ENCODE measurements at regions not wholly inside any gene's neighbourhood (a gene's known extent, or its start where the extent isn't known, plus 50 kb on each side); places are given as distances from the start of the nearest gene placed in this dataset.

- no peak overlapping the region for H3K4me3 Mint-ChIP-seq
- H3K27ac Mint-ChIP-seq = no peak overlapping the region
- DNase-seq = no peak
- no peaks in the 10 kb centered on the region for H3K36me3 Mint-ChIP-seq (ENCODE audit: low read depth)
- no peak for ATAC-seq
- POLR2A ChIA-PET = no interaction called here
- H3K9me3 Mint-ChIP-seq (ENCODE audit: insufficient read depth) = no peaks in the 10 kb centered on the region
- CTCF ChIA-PET = no interaction called here
- H3K4me1 Mint-ChIP-seq (ENCODE audit: low read depth) = peaks cover 8% of the 10 kb centered on the region
- H3K27me3 Mint-ChIP-seq (ENCODE audit: low read depth) = peaks cover 11% of the 10 kb centered on the region
Measured at GRCh38 chr16:86959729-86960128, 357.5 kb downstream of the C16orf95 start.

- POLR2A ChIA-PET = no interaction called here
Measured at GRCh38 chr16:86960266-86960665, 356.9 kb downstream of the C16orf95 start.

GRCh38 chr16:86961171-86961601 lies 356.0 kb downstream of the C16orf95 start:
- POLR2A ChIA-PET = no interaction called here
- ATAC-seq (no peak), DNase-seq (no peak)
- no peaks in the 10 kb centered on the region for H3K36me3 Mint-ChIP-seq (ENCODE audit: low read depth)
- H3K4me1 Mint-ChIP-seq (ENCODE audit: low read depth) = peaks cover 8% of the 10 kb centered on the region
- no peak overlapping the region for H3K4me3 Mint-ChIP-seq
- H3K27me3 Mint-ChIP-seq (ENCODE audit: low read depth) = peaks cover 11% of the 10 kb centered on the region
- H3K27ac Mint-ChIP-seq = no peak overlapping the region
- CTCF ChIA-PET = no interaction called here
- H3K9me3 Mint-ChIP-seq (ENCODE audit: insufficient read depth) = no peaks in the 10 kb centered on the region

More at GRCh38 chr16:86960266-86960665, 356.9 kb downstream of the C16orf95 start:
- Mint-ChIP-seq H3K27ac (no peak overlapping the region), H3K4me1 (ENCODE audit: low read depth) (peaks cover 8% of the 10 kb centered on the region), H3K36me3 (ENCODE audit: low read depth) (no peaks in the 10 kb centered on the region), H3K27me3 (ENCODE audit: low read depth) (peaks cover 11% of the 10 kb centered on the region), H3K4me3 (no peak overlapping the region), H3K9me3 (ENCODE audit: insufficient read depth) (no peaks in the 10 kb centered on the region)
- DNase-seq = no peak
- ATAC-seq = no peak
- CTCF ChIA-PET = no interaction called here

- ATAC-seq (no peak), DNase-seq (no peak)
- Mint-ChIP-seq H3K4me1 (ENCODE audit: low read depth) (no peaks in the 10 kb centered on the region), H3K9me3 (ENCODE audit: insufficient read depth) (no peaks in the 10 kb centered on the region), H3K27ac (no peak overlapping the region), H3K27me3 (ENCODE audit: low read depth) (peaks cover 11% of the 10 kb centered on the region), H3K36me3 (ENCODE audit: low read depth) (no peaks in the 10 kb centered on the region), H3K4me3 (no peak overlapping the region)
- CTCF ChIA-PET = no interaction called here
- POLR2A ChIA-PET = no interaction called here
Measured at GRCh38 chr16:86962259-86962658, 354.9 kb downstream of the C16orf95 start.

- DNase-seq (no peak), ATAC-seq (no peak)
- peaks cover 11% of the 10 kb centered on the region for H3K27me3 Mint-ChIP-seq (ENCODE audit: low read depth)
- no peak overlapping the region for H3K4me3 Mint-ChIP-seq
- CTCF ChIA-PET = no interaction called here
- no peaks in the 10 kb centered on the region for H3K4me1 Mint-ChIP-seq (ENCODE audit: low read depth)
- no peak overlapping the region for H3K27ac Mint-ChIP-seq
- POLR2A ChIA-PET = no interaction called here
- H3K36me3 Mint-ChIP-seq (ENCODE audit: low read depth) = no peaks in the 10 kb centered on the region
- H3K9me3 Mint-ChIP-seq (ENCODE audit: insufficient read depth) = no peaks in the 10 kb centered on the region
Measured at GRCh38 chr16:86962913-86963312, 354.3 kb downstream of the C16orf95 start.

GRCh38 chr16:86963600-86964575 lies 353.3 kb downstream of the C16orf95 start:
- ATAC-seq = no peak
- H3K9me3 Mint-ChIP-seq (ENCODE audit: insufficient read depth) = no peaks in the 10 kb centered on the region

GRCh38 chr16:86964796-86965241 lies 352.4 kb downstream of the C16orf95 start:
- H3K4me1 Mint-ChIP-seq (ENCODE audit: low read depth) = no peaks in the 10 kb centered on the region
- no peak overlapping the region for H3K27ac Mint-ChIP-seq
- DNase-seq (no peak), ATAC-seq (no peak)
- no peaks in the 10 kb centered on the region for H3K36me3 Mint-ChIP-seq (ENCODE audit: low read depth)
- CTCF ChIA-PET = no interaction called here
- POLR2A ChIA-PET = no interaction called here
- no peaks in the 10 kb centered on the region for H3K9me3 Mint-ChIP-seq (ENCODE audit: insufficient read depth)
- H3K4me3 Mint-ChIP-seq = no peak overlapping the region
- peaks cover 2% of the 10 kb centered on the region for H3K27me3 Mint-ChIP-seq (ENCODE audit: low read depth)

More at GRCh38 chr16:86963600-86964575, 353.3 kb downstream of the C16orf95 start:
- Mint-ChIP-seq H3K4me3 (no peak overlapping the region), H3K4me1 (ENCODE audit: low read depth) (no peaks in the 10 kb centered on the region), H3K27me3 (ENCODE audit: low read depth) (peaks cover 5% of the 10 kb centered on the region), H3K36me3 (ENCODE audit: low read depth) (no peaks in the 10 kb centered on the region), H3K27ac (no peak overlapping the region)
- ChIA-PET POLR2A (no interaction called here), CTCF (no interaction called here)
- DNase-seq = no peak

- Mint-ChIP-seq H3K4me1 (ENCODE audit: low read depth) (no peaks in the 10 kb centered on the region), H3K9me3 (ENCODE audit: insufficient read depth) (no peaks in the 10 kb centered on the region), H3K27ac (no peak overlapping the region), H3K36me3 (ENCODE audit: low read depth) (no peaks in the 10 kb centered on the region), H3K4me3 (no peak overlapping the region), H3K27me3 (ENCODE audit: low read depth) (no peaks in the 10 kb centered on the region)
- POLR2A ChIA-PET = no interaction called here
- DNase-seq = no peak
- ATAC-seq = no peak
- CTCF ChIA-PET = no interaction called here
Measured at GRCh38 chr16:86965331-86965730, 351.9 kb downstream of the C16orf95 start.

GRCh38 chr16:86965840-86966550 lies 351.2 kb downstream of the C16orf95 start:
- H3K4me1 Mint-ChIP-seq (ENCODE audit: low read depth) = no peaks in the 10 kb centered on the region
- ChIA-PET CTCF (no interaction called here), POLR2A (no interaction called here)
- H3K27me3 Mint-ChIP-seq (ENCODE audit: low read depth) = no peaks in the 10 kb centered on the region
- no peak overlapping the region for H3K27ac Mint-ChIP-seq
- no peak overlapping the region for H3K4me3 Mint-ChIP-seq
- ATAC-seq (no peak), DNase-seq (no peak)
- no peaks in the 10 kb centered on the region for H3K36me3 Mint-ChIP-seq (ENCODE audit: low read depth)
- H3K9me3 Mint-ChIP-seq (ENCODE audit: insufficient read depth) = no peaks in the 10 kb centered on the region

- no peak for DNase-seq
- H3K4me3 Mint-ChIP-seq = no peak overlapping the region
- no peak for ATAC-seq
- H3K4me1 Mint-ChIP-seq (ENCODE audit: low read depth) = no peaks in the 10 kb centered on the region
- ChIA-PET POLR2A (no interaction called here), CTCF (no interaction called here)
- H3K36me3 Mint-ChIP-seq (ENCODE audit: low read depth) = no peaks in the 10 kb centered on the region
- no peaks in the 10 kb centered on the region for H3K9me3 Mint-ChIP-seq (ENCODE audit: insufficient read depth)
- H3K27me3 Mint-ChIP-seq (ENCODE audit: low read depth) = no peaks in the 10 kb centered on the region
- no peak overlapping the region for H3K27ac Mint-ChIP-seq
Measured at GRCh38 chr16:86966777-86967176, 350.4 kb downstream of the C16orf95 start.

- ATAC-seq (no peak), DNase-seq (no peak)
- Mint-ChIP-seq H3K27me3 (ENCODE audit: low read depth) (no peaks in the 10 kb centered on the region), H3K27ac (no peak overlapping the region), H3K4me3 (no peak overlapping the region), H3K9me3 (ENCODE audit: insufficient read depth) (no peaks in the 10 kb centered on the region), H3K4me1 (ENCODE audit: low read depth) (no peaks in the 10 kb centered on the region), H3K36me3 (ENCODE audit: low read depth) (no peaks in the 10 kb centered on the region)
- CTCF ChIA-PET = no interaction called here
- POLR2A ChIA-PET = no interaction called here
Measured at GRCh38 chr16:86968866-86969265, 348.3 kb downstream of the C16orf95 start.

GRCh38 chr16:86969716-86970115 lies 347.5 kb downstream of the C16orf95 start:
- POLR2A ChIA-PET = no interaction called here
- CTCF ChIA-PET = no interaction called here
- Mint-ChIP-seq H3K27ac (no peak overlapping the region), H3K9me3 (ENCODE audit: insufficient read depth) (no peaks in the 10 kb centered on the region), H3K27me3 (ENCODE audit: low read depth) (no peaks in the 10 kb centered on the region), H3K36me3 (ENCODE audit: low read depth) (no peaks in the 10 kb centered on the region), H3K4me3 (no peak overlapping the region), H3K4me1 (ENCODE audit: low read depth) (no peaks in the 10 kb centered on the region)
- DNase-seq (no peak), ATAC-seq (no peak)
